MM.1S (cell line): ENCODE measurements at regions not wholly inside any gene's neighbourhood (a gene's known extent, or its start where the extent isn't known, plus 50 kb on each side); places are given as distances from the start of the nearest gene placed in this dataset.

ENCODE experiments used
- DNase-seq: peaks from one replicate; pipeline ENCODE4 v3.0.0-alpha.2; 2015
- H2AFZ ChIP-seq: fragments of 300-600 bp; sonication (generic); 2 replicates; pipeline ENCODE4 v1.6.0; 2016; ENCODE audit warnings: antibody characterized with exemption, low read length
- H3F3A ChIP-seq: fragments of 300-600 bp; sonication (generic); 2 replicates; pipeline ENCODE4 v1.6.1; 2016; ENCODE audit warnings: mild to moderate bottlenecking, antibody characterized with exemption, low read length, moderate library complexity, mixed read lengths; ENCODE audit not compliant: insufficient read depth
- H3K27ac ChIP-seq: fragments of 300-600 bp; sonication (generic); 2 replicates; pipeline ENCODE4 v1.5.1; 2016; ENCODE audit warnings: mild to moderate bottlenecking, low read length
- H3K27me3 ChIP-seq: fragments of 300-600 bp; sonication (generic); replicated peaks from 2 replicates; pipeline ENCODE4 v1.6.0; 2016; ENCODE audit warnings: low read length; ENCODE audit not compliant: insufficient read depth
- H3K36me3 ChIP-seq: fragments of 300-600 bp; sonication (generic); replicated peaks from 2 replicates; pipeline ENCODE4 v1.6.1; 2016; ENCODE audit warnings: mild to moderate bottlenecking, low read length, mixed read lengths; ENCODE audit not compliant: insufficient read depth
- H3K4me1 ChIP-seq: fragments of 300-600 bp; sonication (generic); 2 replicates; pipeline ENCODE4 v1.6.1; 2016; ENCODE audit warnings: low read length, mixed read lengths
- H3K4me2 ChIP-seq: fragments of 300-600 bp; sonication (generic); 2 replicates; pipeline ENCODE4 v1.6.0; 2016; ENCODE audit warnings: low read depth, low read length
- H3K4me3 ChIP-seq: fragments of 300-600 bp; sonication (generic); 2 replicates; pipeline ENCODE4 v1.5.1; 2016; ENCODE audit warnings: low read length, mixed read lengths
- H3K79me2 ChIP-seq: fragments of 300-600 bp; sonication (generic); 2 replicates; pipeline ENCODE4 v1.6.1; 2016; ENCODE audit warnings: mixed run types, low read length, mixed read lengths
- H3K9ac ChIP-seq: fragments of 300-600 bp; sonication (generic); 2 replicates; pipeline ENCODE4 v1.6.1; 2016; ENCODE audit warnings: low read length, mixed read lengths
- H3K9me2 ChIP-seq: fragments of 300-600 bp; sonication (generic); replicated peaks from 2 replicates; pipeline ENCODE4 v1.6.1; 2016; ENCODE audit warnings: mild to moderate bottlenecking, low read length, mixed read lengths; ENCODE audit not compliant: insufficient read depth
- H3K9me3 ChIP-seq: fragments of 300-600 bp; sonication (generic); replicated peaks from 2 replicates; pipeline ENCODE4 v1.6.1; 2016; ENCODE audit warnings: mild to moderate bottlenecking, low read length, mixed read lengths; ENCODE audit not compliant: insufficient read depth
- H4K20me1 ChIP-seq: fragments of 300-600 bp; sonication (generic); 2 replicates; pipeline ENCODE4 v1.6.1; 2016; ENCODE audit warnings: mild to moderate bottlenecking, low read length, moderate library complexity, mixed read lengths; ENCODE audit not compliant: insufficient read depth
- CTCF ChIP-seq: fragments of 300-600 bp; sonication (generic); IDR thresholded peaks from 2 replicates; pipeline ENCODE4 v1.5.1; 2016; ENCODE audit warnings: antibody characterized with exemption, low read length, mixed read lengths
- EZH2 ChIP-seq: fragments of 300-600 bp; sonication (generic); optimal IDR thresholded peaks from 2 replicates; pipeline ENCODE3; 2017; ENCODE audit warnings: low read depth, mild to moderate bottlenecking, antibody characterized with exemption, low read length, mixed read lengths
- EZH2phosphoT487 ChIP-seq: fragments of 300-600 bp; sonication (generic); IDR thresholded peaks from 2 replicates; pipeline ENCODE4 v1.6.1; 2018; ENCODE audit warnings: antibody characterized with exemption, low read length

- no peaks in the 10 kb centered on the region for H3F3A ChIP-seq
- H3K27ac ChIP-seq, result no peak overlapping the region
- H3K36me3 ChIP-seq, result no peaks in the 10 kb centered on the region
- no peaks in the 10 kb centered on the region for H3K9me3 ChIP-seq
- H3K4me2 ChIP-seq, result no peak overlapping the region
- H3K9me2 ChIP-seq, result no peaks in the 10 kb centered on the region
- H3K4me3 ChIP-seq, result no peak overlapping the region
- no peak for DNase-seq
- H3K79me2 ChIP-seq, result no peaks in the 10 kb centered on the region
- H3K27me3 ChIP-seq, result no peaks in the 10 kb centered on the region
- H3K4me1 ChIP-seq, result no peaks in the 10 kb centered on the region
- H2AFZ ChIP-seq, result no peak overlapping the region
- no peak overlapping the region for H3K9ac ChIP-seq
- no peaks in the 10 kb centered on the region for H4K20me1 ChIP-seq
- TF ChIP-seq CTCF, result no peak
- TF ChIP-seq EZH2, result no peak
- TF ChIP-seq EZH2phosphoT487, result no peak
Measured at GRCh38 chr16:52363082-52363481, 183.9 kb downstream of the TOX3 start.

- Histone ChIP-seq H3F3A (no peaks in the 10 kb centered on the region), H3K27ac (no peak overlapping the region)
- DNase-seq, result no peak
Measured at GRCh38 chr16:52357711-52358110, 189.2 kb downstream of the TOX3 start.

GRCh38 chr16:52353249-52353648 lies 193.7 kb downstream of the TOX3 start:
- H3K79me2 ChIP-seq, result no peaks in the 10 kb centered on the region
- H2AFZ ChIP-seq, result no peak overlapping the region
- H3K36me3 ChIP-seq, result no peaks in the 10 kb centered on the region
- no peaks in the 10 kb centered on the region for H3K9me3 ChIP-seq
- no peaks in the 10 kb centered on the region for H3K27me3 ChIP-seq
- no peak overlapping the region for H3K4me2 ChIP-seq
- H3K4me1 ChIP-seq, result no peaks in the 10 kb centered on the region
- H3K4me3 ChIP-seq, result no peak overlapping the region
- no peaks in the 10 kb centered on the region for H3K9me2 ChIP-seq
- H3K27ac ChIP-seq, result no peak overlapping the region
- H3F3A ChIP-seq, result no peaks in the 10 kb centered on the region
- H4K20me1 ChIP-seq, result no peaks in the 10 kb centered on the region
- no peak for DNase-seq
- TF ChIP-seq EZH2, result no peak
- no peak for TF ChIP-seq CTCF
- TF ChIP-seq EZH2phosphoT487, result no peak
- H3K9ac ChIP-seq, result no peak overlapping the region

More at GRCh38 chr16:52357711-52358110, 189.2 kb downstream of the TOX3 start:
- H3K27me3 ChIP-seq, result no peaks in the 10 kb centered on the region
- no peaks in the 10 kb centered on the region for H3K4me1 ChIP-seq
- no peaks in the 10 kb centered on the region for H3K9me3 ChIP-seq
- no peak overlapping the region for H3K4me2 ChIP-seq
- H3K4me3 ChIP-seq, result no peak overlapping the region
- no peak overlapping the region for H3K9ac ChIP-seq
- TF ChIP-seq EZH2 (no peak), CTCF (no peak), EZH2phosphoT487 (no peak)
- no peak overlapping the region for H2AFZ ChIP-seq
- no peaks in the 10 kb centered on the region for H3K79me2 ChIP-seq
- no peaks in the 10 kb centered on the region for H3K9me2 ChIP-seq
- no peaks in the 10 kb centered on the region for H4K20me1 ChIP-seq
- H3K36me3 ChIP-seq, result no peaks in the 10 kb centered on the region
